Activated CD8-positive, alpha-beta T cell treated with anti-CD3 and anti-CD28 coated beads for 36 hours (primary cell): ENCODE measurements at regions not wholly inside any gene's neighbourhood (a gene's known extent, or its start where the extent isn't known, plus 50 kb on each side); places are given as distances from the start of the nearest gene placed in this dataset.

ENCODE experiments used
- ATAC-seq: fragments of 200-7000 bp; cut with Tn5 transposase; one replicate; pipeline ENCODE4 v1.10.0; 2021; ENCODE audit warnings: mild to moderate bottlenecking, moderate library complexity
- CTCF ChIA-PET: fragments of 350-600 bp; sonication (Branson Sonifier 250); formaldehyde crosslinking; loops from one replicate; lab custom pipeline; 2021; ENCODE audit warnings: antibody characterized with exemption; lab: Charles Lee
- POLR2A ChIA-PET: fragments of 350-600 bp; sonication (Branson Sonifier 250); formaldehyde crosslinking; loops from one replicate; lab custom pipeline; 2021; ENCODE audit warnings: antibody characterized with exemption; lab: Charles Lee
- DNase-seq: peaks from one replicate; pipeline ENCODE4 v3.0.0-alpha.2; 2020
- H3K27ac Mint-ChIP-seq: one replicate; pipeline ENCODE4 v1.8.0; 2021; ENCODE audit warnings: mild to moderate bottlenecking, mixed read lengths
- H3K27me3 Mint-ChIP-seq: one replicate; pipeline ENCODE4 v1.8.0; 2021; ENCODE audit warnings: mixed read lengths
- H3K36me3 Mint-ChIP-seq: one replicate; pipeline ENCODE4 v1.8.0; 2021; ENCODE audit warnings: low read depth, mixed read lengths
- H3K4me1 Mint-ChIP-seq: one replicate; pipeline ENCODE4 v1.8.0; 2021; ENCODE audit warnings: low read depth, mixed read lengths
- H3K4me3 Mint-ChIP-seq: one replicate; pipeline ENCODE4 v1.8.0; 2021; ENCODE audit warnings: mild to moderate bottlenecking, moderate library complexity, mixed read lengths
- H3K9me3 Mint-ChIP-seq: one replicate; pipeline ENCODE4 v1.8.0; 2021; ENCODE audit warnings: mixed read lengths
- intact Hi-C: fragments of 100-400 bp; cut with micrococcal nuclease; formaldehyde crosslinking; loops from one replicate; pipeline ENCODE4 v1.10.0; 2022
- TF ChIP-seq, protein P1 (sequence below): fragments of 200-600 bp; IDR thresholded peaks from one replicate; pipeline ENCODE4 v1.8.0; 2022; ENCODE audit warnings: antibody characterized with exemption, mild to moderate bottlenecking

DNA sequence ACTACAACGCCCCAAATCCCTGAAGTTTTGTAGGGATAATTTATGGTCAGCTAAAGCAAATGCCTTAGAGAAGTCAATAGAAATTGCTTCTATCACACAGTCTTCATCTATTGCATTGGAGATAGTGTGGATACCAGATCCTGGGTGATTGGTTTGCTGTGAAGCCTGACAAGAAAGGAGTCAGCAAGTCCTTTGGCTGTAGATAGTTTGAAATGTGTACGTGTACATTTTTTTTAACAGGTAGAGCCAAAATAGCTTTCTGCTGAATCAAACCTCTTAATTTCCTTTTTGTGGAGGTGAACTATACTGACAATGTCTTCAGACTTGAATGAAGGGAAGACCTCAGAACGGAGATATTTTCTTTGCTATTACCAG, 312.3 kb downstream of the ZBBX start:
- H3K36me3 Mint-ChIP-seq, result no peaks in the 10 kb centered on the region
- TF ChIP-seq, protein P1, sequence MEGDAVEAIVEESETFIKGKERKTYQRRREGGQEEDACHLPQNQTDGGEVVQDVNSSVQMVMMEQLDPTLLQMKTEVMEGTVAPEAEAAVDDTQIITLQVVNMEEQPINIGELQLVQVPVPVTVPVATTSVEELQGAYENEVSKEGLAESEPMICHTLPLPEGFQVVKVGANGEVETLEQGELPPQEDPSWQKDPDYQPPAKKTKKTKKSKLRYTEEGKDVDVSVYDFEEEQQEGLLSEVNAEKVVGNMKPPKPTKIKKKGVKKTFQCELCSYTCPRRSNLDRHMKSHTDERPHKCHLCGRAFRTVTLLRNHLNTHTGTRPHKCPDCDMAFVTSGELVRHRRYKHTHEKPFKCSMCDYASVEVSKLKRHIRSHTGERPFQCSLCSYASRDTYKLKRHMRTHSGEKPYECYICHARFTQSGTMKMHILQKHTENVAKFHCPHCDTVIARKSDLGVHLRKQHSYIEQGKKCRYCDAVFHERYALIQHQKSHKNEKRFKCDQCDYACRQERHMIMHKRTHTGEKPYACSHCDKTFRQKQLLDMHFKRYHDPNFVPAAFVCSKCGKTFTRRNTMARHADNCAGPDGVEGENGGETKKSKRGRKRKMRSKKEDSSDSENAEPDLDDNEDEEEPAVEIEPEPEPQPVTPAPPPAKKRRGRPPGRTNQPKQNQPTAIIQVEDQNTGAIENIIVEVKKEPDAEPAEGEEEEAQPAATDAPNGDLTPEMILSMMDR, result no peak
- no peaks in the 10 kb centered on the region for H3K4me1 Mint-ChIP-seq
- H3K27ac Mint-ChIP-seq, result no peak overlapping the region
- no peak overlapping the region for H3K4me3 Mint-ChIP-seq
- intact Hi-C loops, result no loop called here
- H3K27me3 Mint-ChIP-seq, result no peaks in the 10 kb centered on the region
- H3K9me3 Mint-ChIP-seq, result no peaks in the 10 kb centered on the region
- ChIA-PET POLR2A (no interaction called here), CTCF (no interaction called here)
- ATAC-seq (no peak), DNase-seq (no peak)

- DNase-seq, result no peak
- H3K27ac Mint-ChIP-seq, result no peak overlapping the region
- no peaks in the 10 kb centered on the region for H3K4me1 Mint-ChIP-seq
- intact Hi-C loops, result no loop called here
- no peaks in the 10 kb centered on the region for H3K27me3 Mint-ChIP-seq
- H3K36me3 Mint-ChIP-seq, result no peaks in the 10 kb centered on the region
- no peaks in the 10 kb centered on the region for H3K9me3 Mint-ChIP-seq
- CTCF ChIA-PET, result no interaction called here
- no peak for ATAC-seq
- POLR2A ChIA-PET, result no interaction called here
- no peak overlapping the region for H3K4me3 Mint-ChIP-seq
- TF ChIP-seq, protein P1, result no peak
Measured at GRCh38 chr3:167066977-167067786, 312.9 kb downstream of the ZBBX start.

DNA sequence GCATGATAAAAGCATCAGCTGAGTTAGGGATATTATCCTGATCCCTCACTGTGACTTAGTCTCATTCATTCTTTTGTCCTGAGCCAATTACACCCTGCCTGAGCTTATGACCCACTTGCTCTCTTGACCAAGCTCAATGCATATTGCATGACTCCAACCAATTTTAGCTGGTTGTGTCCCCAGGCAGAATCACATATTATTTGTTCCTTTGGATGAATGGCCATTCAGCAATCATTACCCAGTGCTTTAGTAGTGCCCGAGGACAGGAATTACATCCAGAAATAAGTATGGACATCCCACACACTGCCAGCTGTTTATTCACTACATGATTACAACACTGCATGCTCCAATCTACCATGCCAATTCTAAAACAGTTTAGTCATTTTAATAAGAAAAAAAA, 322.5 kb downstream of the ZBBX start:
- ChIA-PET POLR2A (no interaction called here), CTCF (no interaction called here)
- Mint-ChIP-seq H3K27ac (no peak overlapping the region), H3K27me3 (no peaks in the 10 kb centered on the region), H3K9me3 (peaks cover 8% of the 10 kb centered on the region), H3K36me3 (no peaks in the 10 kb centered on the region), H3K4me3 (no peak overlapping the region), H3K4me1 (no peaks in the 10 kb centered on the region)
- TF ChIP-seq, protein P1, result no peak
- intact Hi-C loops, result no loop called here
- no peak for DNase-seq
- ATAC-seq, result no peak

DNA sequence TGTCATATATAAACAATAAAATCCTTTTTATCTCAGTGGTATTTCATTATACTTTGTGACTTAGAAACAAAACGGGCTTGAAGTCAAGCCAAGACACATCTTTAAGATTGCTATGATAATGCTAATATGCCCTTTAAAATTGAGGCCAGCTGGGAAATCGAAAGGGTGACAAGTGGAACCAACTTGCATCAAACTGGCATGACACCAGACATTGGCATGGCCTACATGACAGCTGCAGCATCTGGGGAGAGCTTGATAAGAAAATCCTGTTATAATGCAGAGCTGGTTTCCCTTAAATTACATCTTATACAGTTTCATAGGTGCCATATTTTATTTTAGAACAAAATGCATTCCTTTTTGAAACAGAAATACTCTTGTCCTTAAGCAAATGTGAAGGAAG, 325.2 kb downstream of the ZBBX start:
- ATAC-seq, result no peak
- TF ChIP-seq, protein P1, result no peak
- ChIA-PET CTCF (no interaction called here), POLR2A (no interaction called here)
- intact Hi-C loops, result no loop called here
- no peak overlapping the region for H3K4me3 Mint-ChIP-seq
- no peaks in the 10 kb centered on the region for H3K27me3 Mint-ChIP-seq
- H3K4me1 Mint-ChIP-seq, result no peaks in the 10 kb centered on the region
- H3K27ac Mint-ChIP-seq, result no peak overlapping the region
- peaks cover 7% of the 10 kb centered on the region for H3K9me3 Mint-ChIP-seq
- no peaks in the 10 kb centered on the region for H3K36me3 Mint-ChIP-seq
- DNase-seq, result no peak

- POLR2A ChIA-PET, result no interaction called here
- H3K4me1 Mint-ChIP-seq, result no peaks in the 10 kb centered on the region
- no peaks in the 10 kb centered on the region for H3K27me3 Mint-ChIP-seq
- TF ChIP-seq, protein P1, result no peak
- no peak for ATAC-seq
- H3K36me3 Mint-ChIP-seq, result no peaks in the 10 kb centered on the region
- H3K4me3 Mint-ChIP-seq, result no peak overlapping the region
- H3K9me3 Mint-ChIP-seq, result peaks cover 6% of the 10 kb centered on the region
- CTCF ChIA-PET, result interaction anchor here (0.7 kb wide), 1 partner anchor 260 kb away, joined by 3 read pairs; no protein-coding TSS in a partner anchor
- intact Hi-C loops, result no loop called here
- no peak for DNase-seq
- H3K27ac Mint-ChIP-seq, result no peak overlapping the region
Measured at GRCh38 chr3:167051421-167051820, 328.7 kb downstream of the ZBBX start.
